GM23338 (cell line): ENCODE measurements at regions not wholly inside any gene's neighbourhood (a gene's known extent, or its start where the extent isn't known, plus 50 kb on each side); places are given as distances from the start of the nearest gene placed in this dataset.

Experiments
- ATAC-seq: fragments of 200-7000 bp; cut with Tn5 transposase; 3 replicates; pipeline ENCODE4 v1.9.1; 2020
- DNase-seq: peaks from one replicate; pipeline ENCODE4 v3.0.0-alpha.2; 2015; ENCODE audit warnings: low spot score
- H2AFZ ChIP-seq: fragments of 200-600 bp; sonication (generic); 2 replicates; pipeline ENCODE4 v1.8.0; 2016; ENCODE audit warnings: antibody characterized with exemption, mild to moderate bottlenecking, moderate library complexity
- H3F3A ChIP-seq: fragments of 200-600 bp; sonication (generic); replicated peaks from 2 replicates; pipeline ENCODE4 v1.8.0; 2017; ENCODE audit warnings: antibody characterized with exemption, mixed run types, low read depth
- H3K27ac ChIP-seq: fragments of 200-600 bp; sonication (generic); 2 replicates; pipeline ENCODE4 v1.6.1; 2016; ENCODE audit warnings: low read depth
- H3K27me3 ChIP-seq: fragments of 200-600 bp; sonication (generic); 2 replicates; pipeline ENCODE4 v1.8.0; 2016; ENCODE audit warnings: mild to moderate bottlenecking, mixed run types, moderate library complexity; ENCODE audit not compliant: insufficient read depth
- H3K36me3 ChIP-seq: fragments of 200-600 bp; sonication (generic); 2 replicates; pipeline ENCODE4 v1.8.0; 2016; ENCODE audit warnings: mild to moderate bottlenecking; ENCODE audit not compliant: insufficient read depth
- H3K4me1 ChIP-seq: fragments of 200-600 bp; sonication (generic); 2 replicates; pipeline ENCODE4 v1.8.0; 2016; ENCODE audit warnings: mild to moderate bottlenecking, moderate library complexity; ENCODE audit not compliant: insufficient read depth
- H3K4me2 ChIP-seq: fragments of 200-600 bp; sonication (generic); 2 replicates; pipeline ENCODE4 v1.7.1; 2017; ENCODE audit warnings: mixed run types
- H3K4me3 ChIP-seq: fragments of 200-600 bp; sonication (generic); 2 replicates; pipeline ENCODE4 v1.6.1; 2016; ENCODE audit warnings: mixed run types
- H3K79me2 ChIP-seq: fragments of 200-600 bp; sonication (generic); replicated peaks from 2 replicates; pipeline ENCODE4 v1.8.0; 2017; ENCODE audit warnings: mild to moderate bottlenecking; ENCODE audit not compliant: insufficient read depth
- H3K9me2 ChIP-seq: fragments of 200-600 bp; sonication (generic); 2 replicates; pipeline ENCODE4 v1.8.0; 2017; ENCODE audit not compliant: insufficient read depth
- H4K20me1 ChIP-seq: fragments of 200-600 bp; sonication (generic); replicated peaks from 2 replicates; pipeline ENCODE4 v1.8.0; 2017; ENCODE audit warnings: mild to moderate bottlenecking; ENCODE audit not compliant: insufficient read depth
- H3K27ac Mint-ChIP-seq: 2 replicates; pipeline ENCODE4 v1.8.0; 2020; ENCODE audit warnings: inconsistent platforms, mild to moderate bottlenecking, moderate library complexity, mixed read lengths
- H3K27me3 Mint-ChIP-seq: 3 replicates; pipeline ENCODE4 v1.8.0; 2022; ENCODE audit warnings: low read depth, mild to moderate bottlenecking, moderate library complexity, mixed read lengths, inconsistent platforms; ENCODE audit not compliant: insufficient read depth, poor library complexity
- H3K36me3 Mint-ChIP-seq: 3 replicates; pipeline ENCODE4 v1.8.0; 2021; ENCODE audit warnings: low read depth, mild to moderate bottlenecking, inconsistent platforms, moderate library complexity, mixed read lengths
- H3K4me1 Mint-ChIP-seq: 3 replicates; pipeline ENCODE4 v1.8.0; 2020; ENCODE audit warnings: mild to moderate bottlenecking, inconsistent platforms, mixed read lengths
- H3K4me3 Mint-ChIP-seq: 3 replicates; pipeline ENCODE4 v1.8.0; 2021; ENCODE audit warnings: moderate library complexity, mild to moderate bottlenecking, inconsistent platforms, mixed read lengths
- H3K9me3 Mint-ChIP-seq: 3 replicates; pipeline ENCODE4 v1.8.0; 2020; ENCODE audit warnings: moderate library complexity, mild to moderate bottlenecking, inconsistent platforms, mixed read lengths
- CTCF ChIP-seq, 2 experiments: fragments of 200-600 bp in 1 of 2; sonication (generic) in 1 of 2; conservative IDR thresholded peaks; 2 replicates each; pipeline versions ENCODE4 v1.5.1 to v1.6.1; 2016 to 2017; ENCODE audit warnings: antibody characterized with exemption in 2 of 2, low read depth in 2 of 2, mild to moderate bottlenecking in 2 of 2, moderate library complexity in 1 of 2
- ETS1 ChIP-seq: IDR thresholded peaks from 2 replicates; pipeline ENCODE4 v1.6.1; 2016; ENCODE audit warnings: antibody characterized with exemption
- EZH2 ChIP-seq: fragments of 200-600 bp; sonication (generic); IDR thresholded peaks from one replicate; pipeline ENCODE4 v1.8.0; 2017; ENCODE audit warnings: antibody characterized with exemption, mild to moderate bottlenecking, low read depth; ENCODE audit not compliant: unreplicated experiment
- EZH2phosphoT487 ChIP-seq: fragments of 200-600 bp; sonication (generic); IDR thresholded peaks from one replicate; pipeline ENCODE4 v1.8.1; 2018; ENCODE audit warnings: antibody characterized with exemption; ENCODE audit not compliant: unreplicated experiment
- JUNB ChIP-seq: IDR thresholded peaks from one replicate; pipeline ENCODE4 v1.6.1; 2016; ENCODE audit warnings: antibody characterized with exemption; ENCODE audit not compliant: unreplicated experiment
- ZNF114 ChIP-seq: fragments of 250-450 bp; sonication (Bioruptor Pico); IDR thresholded peaks from 2 replicates; pipeline ENCODE4 v1.5.0; 2020; ENCODE audit warnings: mild to moderate bottlenecking, moderate library complexity
- ZNF462 ChIP-seq: fragments of 250-450 bp; sonication (Bioruptor Pico); IDR thresholded peaks from 2 replicates; pipeline ENCODE4 v1.5.0; 2020; ENCODE audit warnings: mild to moderate bottlenecking, moderate library complexity

GRCh38 chr10:44164251-44164956 is 220.5 kb downstream of the CXCL12 start:
- Mint-ChIP-seq H3K9me3 (no peaks in the 10 kb centered on the region), H3K4me3 (no peak overlapping the region)

More at GRCh38 chr10:44164251-44164956, 220.5 kb downstream of the CXCL12 start:
- Mint-ChIP-seq H3K36me3 (no peaks in the 10 kb centered on the region), H3K27me3 (peaks cover 3% of the 10 kb centered on the region), H3K27ac (no peak overlapping the region), H3K4me1 (no peaks in the 10 kb centered on the region; the same call in 2 of the 3 replicates)
- H4K20me1 ChIP-seq, result no peaks in the 10 kb centered on the region
- TF ChIP-seq EZH2 (no peak), ETS1 (no peak), JUNB (no peak), ZNF462 (no peak), EZH2phosphoT487 (no peak), ZNF114 (CRISPR knock-in tag) (no peak), CTCF (conservative IDR thresholded peaks at IDR 0.05; ENCODE audit: low read depth in 2 of 2) (no peak)
- H3K27me3 ChIP-seq, result no peaks in the 10 kb centered on the region
- H3K9me2 ChIP-seq, result no peaks in the 10 kb centered on the region
- no peak overlapping the region for H3K4me3 ChIP-seq
- ATAC-seq, result no peak
- no peaks in the 10 kb centered on the region for H3F3A ChIP-seq
- H2AFZ ChIP-seq, result no peak overlapping the region
- no peak overlapping the region for H3K27ac ChIP-seq
- H3K4me2 ChIP-seq, result no peak overlapping the region
- H3K36me3 ChIP-seq, result no peaks in the 10 kb centered on the region
- no peaks in the 10 kb centered on the region for H3K4me1 ChIP-seq
- DNase-seq, result no peak
- H3K79me2 ChIP-seq, result no peaks in the 10 kb centered on the region
